Cardiac fibroblast (primary cell): ENCODE measurements at regions not wholly inside any gene's neighbourhood (a gene's known extent, or its start where the extent isn't known, plus 50 kb on each side); places are given as distances from the start of the nearest gene placed in this dataset.
A peak's percentile ranks its signal among the peaks of the same experiment; 100 is the strongest.

ENCODE experiments used
- DNase-seq, 2 donors: peaks; one replicate each; pipeline versions ENCODE4 v3.0.0 to v3.0.0-alpha.2; 2010; ENCODE audit warnings: low read depth in 2 of 2
- H3K4me3 ChIP-seq, 2 donors: replicated peaks in 1 of 2; 1 replicate in 1 of 2; 2 replicates in 1 of 2; pipeline ENCODE4 v1.5.1; 2011; ENCODE audit warnings: low read depth in 2 of 2, low read length in 2 of 2, mild to moderate bottlenecking in 2 of 2, moderate library complexity in 1 of 2
- CTCF ChIP-seq: IDR thresholded peaks from one replicate; pipeline ENCODE4 v1.5.1; 2011; ENCODE audit warnings: low read depth, mild to moderate bottlenecking, low read length, inconsistent platforms

DNA sequence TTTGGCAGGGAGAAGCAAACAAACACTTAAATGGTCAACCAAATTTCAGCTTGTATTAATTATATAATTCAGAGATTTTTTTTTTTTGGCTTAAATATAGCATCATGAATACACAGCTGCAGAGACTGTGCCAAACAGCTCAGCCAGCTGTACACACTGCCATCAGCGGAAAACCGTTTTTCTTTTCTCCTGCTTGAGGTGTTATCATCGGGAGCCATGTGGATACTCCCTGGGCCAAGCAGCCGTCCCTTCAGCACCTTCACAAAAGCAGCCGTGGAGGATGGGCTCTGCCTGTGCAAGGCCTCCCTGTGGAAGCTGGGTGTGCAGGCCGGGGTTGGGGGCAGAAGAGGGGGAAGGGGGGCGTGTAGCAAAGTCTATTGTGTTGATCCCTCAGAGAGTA, 85.0 kb downstream of the NUF2 start:
- no peak overlapping the region for H3K4me3 ChIP-seq
- TF ChIP-seq CTCF, result no peak
- no peak for DNase-seq

GRCh38 chr1:163408262-163408661, 86.5 kb downstream of the NUF2 start:
- H3K4me3 ChIP-seq, result no peak overlapping the region
- no peak for DNase-seq
- no peak for TF ChIP-seq CTCF

DNA sequence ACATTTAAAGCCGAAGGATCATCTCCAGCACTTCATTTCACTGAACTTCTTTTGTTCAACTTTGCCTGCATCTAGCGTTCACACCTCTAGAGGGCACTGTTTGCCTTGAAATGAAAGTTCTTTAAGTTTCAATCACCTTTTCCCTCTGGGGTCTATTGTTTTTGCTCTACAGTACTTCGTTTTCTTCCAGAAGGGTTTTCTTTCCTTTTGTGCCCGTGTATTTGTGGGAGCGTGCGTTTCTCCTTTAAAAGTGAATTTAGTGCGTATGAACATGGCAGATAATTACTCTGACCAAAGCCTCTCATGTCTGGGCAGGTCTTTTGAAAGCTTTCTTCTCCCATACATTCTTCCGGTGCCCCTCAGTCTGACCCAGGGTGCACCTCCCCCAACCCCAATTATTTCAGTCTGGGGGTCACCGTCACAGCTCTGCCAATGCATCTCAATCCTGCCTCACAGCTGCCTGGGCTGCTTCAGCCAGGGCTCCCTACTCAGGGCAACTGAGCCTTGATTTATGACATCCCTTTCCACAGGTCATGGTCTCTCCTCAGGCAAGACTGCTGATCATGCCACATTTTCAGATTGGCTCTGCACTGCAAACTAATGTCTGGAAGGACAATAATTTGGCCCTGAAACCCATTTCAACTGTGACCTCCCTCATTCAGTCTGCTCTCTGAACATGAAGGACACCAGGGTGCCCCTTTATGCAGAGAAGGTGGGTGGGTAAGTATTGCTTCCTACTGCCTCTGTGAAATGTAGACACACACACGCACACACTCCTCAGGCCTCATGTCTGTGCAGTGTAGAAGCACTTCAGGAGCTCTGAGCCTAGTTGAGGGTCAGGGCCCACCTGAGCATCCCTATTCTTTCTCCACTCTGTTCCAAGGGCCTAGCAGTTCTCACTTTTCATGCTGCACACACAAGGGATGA, 88.6 kb downstream of the NUF2 start:
- H3K4me3 ChIP-seq, result no peak overlapping the region
- TF ChIP-seq CTCF, result peak; percentile 79
- peak; percentile 69 to 77 for DNase-seq

DNA sequence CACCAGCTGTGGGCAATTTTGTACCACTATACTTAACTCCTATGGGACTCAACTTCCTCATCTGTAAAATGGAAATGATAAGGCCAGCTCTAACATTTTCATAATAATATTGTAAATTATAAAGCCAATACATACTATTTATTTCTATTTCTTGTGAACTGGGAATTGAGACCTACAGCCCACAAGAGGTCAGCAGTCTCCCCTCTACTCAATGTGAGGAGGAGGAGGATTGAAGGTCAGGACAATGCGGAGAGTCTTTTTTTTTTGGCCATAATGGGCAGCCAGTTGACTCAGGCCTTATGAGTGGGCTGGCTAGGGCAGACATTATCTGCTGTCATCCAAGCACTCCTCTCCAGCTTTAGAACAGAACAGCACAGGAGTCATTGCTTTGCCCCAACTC, 90.5 kb downstream of the NUF2 start:
- no peak overlapping the region for H3K4me3 ChIP-seq
- TF ChIP-seq CTCF, result no peak
- DNase-seq, result no peak

GRCh38 chr1:163414778-163415177, 93.0 kb downstream of the NUF2 start:
- TF ChIP-seq CTCF, result no peak
- no peak for DNase-seq
- H3K4me3 ChIP-seq, result no peak overlapping the region

GRCh38 chr1:163421701-163422100, 99.9 kb downstream of the NUF2 start:
- DNase-seq, result no peak
- no peak for TF ChIP-seq CTCF

More at GRCh38 chr1:163421701-163422100, 99.9 kb downstream of the NUF2 start:
- H3K4me3 ChIP-seq, result no peak overlapping the region
